ENCODE measurements at regions not wholly inside any gene's neighbourhood (a gene's known extent, or its start where the extent isn't known, plus 50 kb on each side); places are given as distances from the start of the nearest gene placed in this dataset.

DNA sequence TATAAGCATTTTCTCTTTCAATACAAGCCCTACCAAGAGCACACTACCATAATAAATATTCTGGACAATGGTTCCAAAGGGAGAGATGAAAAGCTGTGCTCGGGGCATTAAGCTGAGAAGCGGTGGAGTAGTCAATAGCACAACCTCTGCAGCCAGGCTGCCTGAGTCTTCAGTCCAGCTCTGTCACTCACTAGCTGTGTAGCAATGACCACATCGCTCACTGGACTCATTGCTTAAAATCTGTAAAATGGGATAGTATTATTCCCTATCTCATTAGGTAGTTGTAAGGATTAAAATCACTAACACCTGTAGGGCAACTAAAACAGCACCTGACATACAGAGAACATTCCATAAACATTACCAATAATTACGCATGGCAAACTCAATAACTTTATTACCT, 199.9 kb upstream of the KLF14 start:
- no peak for TF ChIP-seq CTCF (conservative IDR thresholded peaks at IDR 0.05)
- no peaks in the 10 kb centered on the region for H3K9me3 Mint-ChIP-seq
- no peaks in the 10 kb centered on the region for H3K27me3 Mint-ChIP-seq

GRCh38 chr7:130935564-130936157, 201.7 kb upstream of the KLF14 start:
- H3K4me3 Mint-ChIP-seq: no peak overlapping the region
- no peak for DNase-seq (ENCODE audit: extremely low spot score, unreplicated experiment)
- H3K4me1 Mint-ChIP-seq (ENCODE audit: unreplicated experiment): peaks cover 5% of the 10 kb centered on the region
- H3K9me3 Mint-ChIP-seq: no peaks in the 10 kb centered on the region
- TF ChIP-seq CTCF (conservative IDR thresholded peaks at IDR 0.05): no peak
- H3K27ac Mint-ChIP-seq: no peak overlapping the region
- H3K27me3 Mint-ChIP-seq: no peaks in the 10 kb centered on the region
- H3K36me3 Mint-ChIP-seq: no peaks in the 10 kb centered on the region

More for the DNA sequence above, 199.9 kb upstream of the KLF14 start:
- no peaks in the 10 kb centered on the region for H3K36me3 Mint-ChIP-seq
- no peaks in the 10 kb centered on the region for H3K4me1 Mint-ChIP-seq (ENCODE audit: unreplicated experiment)
- H3K4me3 Mint-ChIP-seq: no peak overlapping the region
- DNase-seq (ENCODE audit: extremely low spot score, unreplicated experiment): no peak
- H3K27ac Mint-ChIP-seq: no peak overlapping the region

- Mint-ChIP-seq H3K9me3 (no peaks in the 10 kb centered on the region), H3K27ac (no peak overlapping the region), H3K4me1 (ENCODE audit: unreplicated experiment) (peaks cover 5% of the 10 kb centered on the region), H3K36me3 (no peaks in the 10 kb centered on the region), H3K4me3 (no peak overlapping the region), H3K27me3 (no peaks in the 10 kb centered on the region)
- no peak for TF ChIP-seq CTCF (conservative IDR thresholded peaks at IDR 0.05)
- no peak for DNase-seq (ENCODE audit: extremely low spot score, unreplicated experiment)
Measured at GRCh38 chr7:130936202-130936931, 202.4 kb upstream of the KLF14 start.

GRCh38 chr7:130937016-130937415, 203.0 kb upstream of the KLF14 start:
- Mint-ChIP-seq H3K9me3 (no peaks in the 10 kb centered on the region), H3K4me3 (no peak overlapping the region), H3K36me3 (no peaks in the 10 kb centered on the region), H3K27me3 (no peaks in the 10 kb centered on the region), H3K4me1 (ENCODE audit: unreplicated experiment) (peaks cover 5% of the 10 kb centered on the region), H3K27ac (no peak overlapping the region)
- TF ChIP-seq CTCF (conservative IDR thresholded peaks at IDR 0.05): no peak
- no peak for DNase-seq (ENCODE audit: extremely low spot score, unreplicated experiment)

DNA sequence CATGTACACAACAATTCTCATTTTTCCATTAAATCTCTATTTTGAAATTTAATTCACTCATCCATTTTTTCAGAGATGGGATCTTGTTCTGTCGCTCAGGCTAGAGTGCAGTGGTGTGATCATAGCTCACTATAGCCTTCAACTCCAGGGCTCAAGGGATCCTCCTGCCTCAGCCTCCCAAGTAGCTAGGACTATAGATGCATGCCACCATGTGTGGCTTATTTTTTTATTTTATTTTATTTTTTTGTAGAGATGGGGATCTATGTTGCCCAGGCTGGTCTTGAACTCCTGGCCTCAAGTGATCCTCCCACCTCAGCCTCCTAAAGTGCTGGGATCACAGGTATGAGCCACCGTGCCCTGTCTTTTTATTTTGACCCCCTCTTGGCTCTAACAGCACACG, 203.8 kb upstream of the KLF14 start:
- H3K9me3 Mint-ChIP-seq: no peaks in the 10 kb centered on the region
- DNase-seq (ENCODE audit: extremely low spot score, unreplicated experiment): no peak
- no peaks in the 10 kb centered on the region for H3K27me3 Mint-ChIP-seq
- no peak overlapping the region for H3K27ac Mint-ChIP-seq
- no peak for TF ChIP-seq CTCF (conservative IDR thresholded peaks at IDR 0.05)
- peaks cover 5% of the 10 kb centered on the region for H3K4me1 Mint-ChIP-seq (ENCODE audit: unreplicated experiment)
- no peak overlapping the region for H3K4me3 Mint-ChIP-seq
- H3K36me3 Mint-ChIP-seq: no peaks in the 10 kb centered on the region
